GM12878 (cell line): ENCODE measurements at regions not wholly inside any gene's neighbourhood (a gene's known extent, or its start where the extent isn't known, plus 50 kb on each side); places are given as distances from the start of the nearest gene placed in this dataset.

ENCODE experiments used
- ATAC-seq: fragments of 200-7000 bp; cut with Tn5 transposase; 3 replicates; pipeline ENCODE4 v1.9.1; 2020; ENCODE audit warnings: mild to moderate bottlenecking, moderate library complexity
- BruUV-seq: library from RNA; stranded (reverse); fragments of 400-500 nt; replicated peaks from 2 replicates; lab custom pipeline; 2021; lab: Mats Ljungman, UMichigan
- CTCF ChIA-PET: fragments of 300-600 bp; sonication (Branson Sonifier 250); formaldehyde crosslinking; extraction: SDS; loops from one replicate; lab custom pipeline; 2021; ENCODE audit warnings: inconsistent platforms; lab: Yijun Ruan, JAX
- POLR2A ChIA-PET: fragments of 350-600 bp; formaldehyde crosslinking; extraction: SDS; loops from one replicate; lab custom pipeline; 2021; ENCODE audit warnings: inconsistent platforms; lab: Charles Lee
- RAD21 ChIA-PET: fragments of 300-600 bp; sonication (Branson Sonifier 250); formaldehyde crosslinking; loops from one replicate; lab custom pipeline; 2023; ENCODE audit warnings: antibody characterized with exemption; ENCODE audit not compliant: unreplicated experiment; lab: Charles Lee
- SMC1A ChIA-PET: fragments of 300-600 bp; sonication (Branson Sonifier 250); formaldehyde crosslinking; loops from one replicate; lab custom pipeline; 2023; ENCODE audit not compliant: unreplicated experiment, uncharacterized antibody; lab: Charles Lee
- DNase-seq: peaks from one replicate; pipeline ENCODE4 v3.0.0-alpha.2; 2011; ENCODE audit warnings: low read depth, low spot score
- FAIRE-seq: peaks from 3 replicates; lab custom pipeline; 2011; peaks lifted over from hg19 to GRCh38; lab: Jason Lieb, UNC
- H2AFZ ChIP-seq: 2 replicates; pipeline ENCODE4 v1.6.0; 2011; ENCODE audit warnings: low read depth, low read length, control low read depth; ENCODE audit not compliant: control insufficient read depth
- H3K27ac ChIP-seq: 2 replicates; pipeline ENCODE4 v1.5.1; 2011; ENCODE audit warnings: control low read depth; ENCODE audit not compliant: control insufficient read depth, insufficient read depth
- H3K27me3 ChIP-seq, 2 experiments: replicated peaks in 1 of 2; 2 replicates each; pipeline versions ENCODE4 v1.6.0 to v1.6.1; 2011; ENCODE audit warnings: low read length in 1 of 2; ENCODE audit not compliant: control insufficient read depth in 2 of 2, insufficient read depth in 2 of 2
- H3K36me3 ChIP-seq, 2 experiments: 2 replicates each; pipeline ENCODE4 v1.5.1; 2011; ENCODE audit warnings: low read length in 1 of 2; ENCODE audit not compliant: control insufficient read depth in 2 of 2, insufficient read depth in 2 of 2
- H3K4me1 ChIP-seq: 2 replicates; pipeline ENCODE4 v1.6.1; 2011; ENCODE audit warnings: mild to moderate bottlenecking, low read length, moderate library complexity, mixed read lengths; ENCODE audit not compliant: control insufficient read depth, insufficient read depth
- H3K4me2 ChIP-seq: 2 replicates; pipeline ENCODE4 v1.6.0; 2011; ENCODE audit warnings: control low read depth; ENCODE audit not compliant: control insufficient read depth, insufficient read depth
- H3K4me3 ChIP-seq: fragments of 200-600 bp; sonication (generic); 2 replicates; pipeline ENCODE4 v1.5.1; 2016
- H3K79me2 ChIP-seq: 2 replicates; pipeline ENCODE4 v1.6.0; 2011; ENCODE audit warnings: low read length; ENCODE audit not compliant: control insufficient read depth, insufficient read depth
- H3K9ac ChIP-seq: 2 replicates; pipeline ENCODE4 v1.8.0; 2011; ENCODE audit warnings: low read length, control low read depth, mixed read lengths; ENCODE audit not compliant: control insufficient read depth, insufficient read depth
- H3K9me3 ChIP-seq: replicated peaks from 3 replicates; pipeline ENCODE4 v1.5.1; 2011; ENCODE audit warnings: mild to moderate bottlenecking, low read length; ENCODE audit not compliant: control insufficient read depth, insufficient read depth
- H4K20me1 ChIP-seq: 2 replicates; pipeline ENCODE4 v1.6.0; 2011; ENCODE audit not compliant: control insufficient read depth, insufficient read depth
- CEBPB ChIP-seq, 2 experiments: fragments of 150-350 bp in 1 of 2; IDR thresholded peaks; 2 replicates each; pipeline ENCODE4 v1.6.1; 2012 to 2014; ENCODE audit warnings: low read depth in 2 of 2, low read length in 2 of 2, borderline replicate concordance in 1 of 2, inconsistent platforms in 1 of 2
- E4F1 ChIP-seq: fragments of 450-650 bp; IDR thresholded peaks from 2 replicates; pipeline ENCODE4 v1.6.1; 2018; ENCODE audit warnings: borderline replicate concordance, mild to moderate bottlenecking; ENCODE audit not compliant: partially characterized antibody
- HDAC6 ChIP-seq: fragments of 200-600 bp; sonication (generic); IDR thresholded peaks from one replicate; pipeline ENCODE4 v1.8.0; 2017; ENCODE audit warnings: antibody characterized with exemption; ENCODE audit not compliant: unreplicated experiment
- JUNB ChIP-seq: IDR thresholded peaks from 2 replicates; pipeline ENCODE4 v1.6.1; 2016; ENCODE audit warnings: antibody characterized with exemption, mild to moderate bottlenecking
- SIN3A ChIP-seq: IDR thresholded peaks from 2 replicates; pipeline ENCODE4 v1.6.1; 2012; ENCODE audit warnings: low read depth, low read length, improper control_type of control experiment
- USF1 ChIP-seq: IDR thresholded peaks from 2 replicates; pipeline ENCODE4 v1.6.1; 2011; ENCODE audit warnings: borderline replicate concordance, low read depth, mild to moderate bottlenecking, moderate library complexity, mixed read lengths, low read length; ENCODE audit not compliant: insufficient read depth; ENCODE audit errors: extremely low read length
- WGBS: methylation state at CpG from one replicate; pipeline ENCODE4 v1.1.6; 2016; ENCODE audit warnings: low lambda C conversion rate; ENCODE audit not compliant: insufficient replicate concordance, insufficient coverage; ENCODE audit errors: missing lambda C conversion rate; 5-methylcytosine and 5-hydroxymethylcytosine counted together
- in situ Hi-C: fragments of 300-500 bp; cut with MboI; formaldehyde crosslinking; loops from 9 replicates; pipeline ENCODE4 v1.14.3; 2018; ENCODE audit warnings: mixed read lengths
- intact Hi-C: fragments of 100-400 bp; cut with micrococcal nuclease; formaldehyde crosslinking; loops from one replicate; pipeline ENCODE4 v1.14.2; 2022; ENCODE audit not compliant: unreplicated experiment

- no peak overlapping the region for H3K9ac ChIP-seq
- TF ChIP-seq JUNB: no peak
- TF ChIP-seq HDAC6: no peak
- TF ChIP-seq SIN3A: no peak
- no peak for TF ChIP-seq USF1
- TF ChIP-seq E4F1: no peak
- no peak for TF ChIP-seq CEBPB (IDR thresholded peaks at IDR 0.05; ENCODE audit: borderline replicate concordance in 1 of 2, low read depth in 2 of 2, low read length in 2 of 2)
- ATAC-seq (no peak), FAIRE-seq (no peak), DNase-seq (no peak)
- no peaks in the 10 kb centered on the region for H3K36me3 ChIP-seq
- no TSS peak for BruUV-seq
- ChIA-PET SMC1A (no interaction called here), RAD21 (no interaction called here), POLR2A (no interaction called here), CTCF (no interaction called here)
- H3K79me2 ChIP-seq: no peaks in the 10 kb centered on the region
- WGBS: 7% methylated on average over 1 of the region's 1 CpG
- no peak overlapping the region for H3K4me3 ChIP-seq
- intact Hi-C loops (no loop called here), in situ Hi-C loops (no loop called here)
- H3K4me2 ChIP-seq: no peak overlapping the region
- H4K20me1 ChIP-seq: no peaks in the 10 kb centered on the region
- no peaks in the 10 kb centered on the region for H3K9me3 ChIP-seq
- no peaks in the 10 kb centered on the region; a peak in 1 of 4 replicates for H3K27me3 ChIP-seq
- no peak overlapping the region for H3K27ac ChIP-seq
- H3K4me1 ChIP-seq: no peaks in the 10 kb centered on the region
- no peak overlapping the region for H2AFZ ChIP-seq
Observed at GRCh38 chr5:33205727-33206410, 234.9 kb upstream of the TARS1 start.
